ENCODE measurements at regions not wholly inside any gene's neighbourhood (a gene's known extent, or its start where the extent isn't known, plus 50 kb on each side); places are given as distances from the start of the nearest gene placed in this dataset.

DNA sequence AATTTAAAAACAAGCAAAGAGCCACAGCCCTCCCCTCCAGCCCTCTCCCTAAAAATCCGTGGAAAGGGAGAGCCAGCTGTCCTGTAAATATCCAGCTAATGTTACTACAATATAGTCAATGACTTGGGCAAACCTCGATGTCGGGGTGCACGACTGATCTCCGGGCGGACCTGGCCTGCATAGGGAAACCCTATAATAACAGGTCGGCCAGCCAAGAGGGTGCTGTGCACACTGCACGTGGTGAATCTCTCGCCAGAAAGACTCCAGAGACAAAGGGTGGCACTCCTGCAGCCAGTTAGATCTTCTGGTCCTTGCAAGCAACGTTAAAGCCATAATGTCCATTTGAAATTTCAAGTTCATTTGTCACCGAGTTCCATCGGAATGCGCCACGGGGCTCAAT is 1092.8 kb downstream of the ADGRL3 start:
- H2BK12ac ChIP-seq (ENCODE audit: insufficient read length, low read depth, low read length), result no peak overlapping the region
- DNase-seq, result no peak
- no peak overlapping the region for H2AK5ac ChIP-seq (ENCODE audit: insufficient read length, low read length)
- no peaks in the 10 kb centered on the region for H3K79me1 ChIP-seq (ENCODE audit: insufficient read depth, low read depth, low read length, poor library complexity, severe bottlenecking)
- no peaks in the 10 kb centered on the region for H3K4me1 ChIP-seq (ENCODE audit: insufficient read depth, low read length)
- Mint-ChIP-seq H3K27ac (no peak overlapping the region), H3K9me3 (peaks cover 0 to 8% of the 10 kb centered on the region in 2 experiments), H3K27me3 (ENCODE audit: low read depth) (no peaks in the 10 kb centered on the region), H3K4me1 (no peaks in the 10 kb centered on the region), H3K36me3 (ENCODE audit: insufficient read depth in 1 of 3, low read depth in 3 of 3) (peaks cover 0 to 10% (median 8%) of the 10 kb centered on the region in 3 experiments; a peak in 3 of 7 replicates), H3K4me3 (no peak overlapping the region)
- H3T11ph ChIP-seq (ENCODE audit: low read length), result no peak overlapping the region
- H2AFZ ChIP-seq (ENCODE audit: low read length), result no peak overlapping the region
- no CpG with 5 or more reads among the region's 14 CpGs for WGBS (ENCODE audit: extremely low coverage, insufficient read length, low lambda C conversion rate)
- no peaks in the 10 kb centered on the region for H3K9me3 ChIP-seq (ENCODE audit: control insufficient read depth, low read depth, low read length)
- TF ChIP-seq, protein P1, sequence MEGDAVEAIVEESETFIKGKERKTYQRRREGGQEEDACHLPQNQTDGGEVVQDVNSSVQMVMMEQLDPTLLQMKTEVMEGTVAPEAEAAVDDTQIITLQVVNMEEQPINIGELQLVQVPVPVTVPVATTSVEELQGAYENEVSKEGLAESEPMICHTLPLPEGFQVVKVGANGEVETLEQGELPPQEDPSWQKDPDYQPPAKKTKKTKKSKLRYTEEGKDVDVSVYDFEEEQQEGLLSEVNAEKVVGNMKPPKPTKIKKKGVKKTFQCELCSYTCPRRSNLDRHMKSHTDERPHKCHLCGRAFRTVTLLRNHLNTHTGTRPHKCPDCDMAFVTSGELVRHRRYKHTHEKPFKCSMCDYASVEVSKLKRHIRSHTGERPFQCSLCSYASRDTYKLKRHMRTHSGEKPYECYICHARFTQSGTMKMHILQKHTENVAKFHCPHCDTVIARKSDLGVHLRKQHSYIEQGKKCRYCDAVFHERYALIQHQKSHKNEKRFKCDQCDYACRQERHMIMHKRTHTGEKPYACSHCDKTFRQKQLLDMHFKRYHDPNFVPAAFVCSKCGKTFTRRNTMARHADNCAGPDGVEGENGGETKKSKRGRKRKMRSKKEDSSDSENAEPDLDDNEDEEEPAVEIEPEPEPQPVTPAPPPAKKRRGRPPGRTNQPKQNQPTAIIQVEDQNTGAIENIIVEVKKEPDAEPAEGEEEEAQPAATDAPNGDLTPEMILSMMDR (conservative IDR thresholded peaks at IDR 0.05), result no peak
- H3K14ac ChIP-seq (ENCODE audit: insufficient read depth, low read length), result no peak overlapping the region
- no peak overlapping the region for H3K4me2 ChIP-seq (ENCODE audit: insufficient read depth, insufficient read length, low read length)
- H4K20me1 ChIP-seq (ENCODE audit: control insufficient read depth, insufficient read depth, insufficient read length), result no peaks in the 10 kb centered on the region
- no peak overlapping the region for H2BK5ac ChIP-seq (ENCODE audit: insufficient read length, low read length)
- H2BK20ac ChIP-seq (ENCODE audit: low read depth, low read length, poor library complexity, severe bottlenecking), result no peak overlapping the region
- no peak overlapping the region for H3K4ac ChIP-seq (ENCODE audit: low read depth, low read length)
- no peak overlapping the region for H4K8ac ChIP-seq (replicated peaks; ENCODE audit: insufficient read length, low read depth, low read length)
- H3K79me2 ChIP-seq (ENCODE audit: insufficient read depth, low read length), result no peaks in the 10 kb centered on the region
- no peak overlapping the region for H3K56ac ChIP-seq (ENCODE audit: insufficient read length, low read depth, low read length)
- no peak overlapping the region for H3K18ac ChIP-seq (ENCODE audit: insufficient read length, low read depth, low read length)
- no peak overlapping the region for H3K23ac ChIP-seq (ENCODE audit: insufficient read length, low read depth, low read length)
- no peaks in the 10 kb centered on the region for H3K27me3 ChIP-seq (ENCODE audit: insufficient read depth, low read length)
- no peak overlapping the region for H4K91ac ChIP-seq (ENCODE audit: insufficient read length, low read depth, low read length)
- H2BK15ac ChIP-seq (ENCODE audit: low read depth, low read length), result no peak overlapping the region
- no peaks in the 10 kb centered on the region for H3K23me2 ChIP-seq (ENCODE audit: insufficient read length, low read depth, low read length, poor library complexity, severe bottlenecking)
- H4K5ac ChIP-seq (ENCODE audit: insufficient read length, low read depth, low read length), result no peak overlapping the region
- no peak overlapping the region for H3K9ac ChIP-seq (ENCODE audit: extremely low read depth, insufficient read length, low read length)
- no peak overlapping the region for H2BK120ac ChIP-seq (ENCODE audit: low read depth, low read length, poor library complexity, severe bottlenecking)
- H3K27ac ChIP-seq (ENCODE audit: insufficient read length, low read depth, low read length), result no peak overlapping the region

Data from H9 (cell line).